Testis (tissue), 2 donors: ENCODE measurements at regions not wholly inside any gene's neighbourhood (a gene's known extent, or its start where the extent isn't known, plus 50 kb on each side); places are given as distances from the start of the nearest gene placed in this dataset.

Source experiments
- POLR2A ChIP-seq: fragments of 450-650 bp; IDR thresholded peaks from one replicate; pipeline ENCODE4 v1.6.1; 2017; ENCODE audit warnings: antibody characterized with exemption, mild to moderate bottlenecking, moderate library complexity
- TF ChIP-seq, protein P1 (sequence below), 3 experiments: fragments of 450-650 bp in 2 of 3; fragments of 200-600 bp in 1 of 3; sonication (generic) in 1 of 3; IDR thresholded peaks; one replicate each; pipeline ENCODE4 v1.5.1; 2016 to 2019; ENCODE audit warnings: antibody characterized with exemption in 3 of 3, mild to moderate bottlenecking in 2 of 3, moderate library complexity in 1 of 3

DNA sequence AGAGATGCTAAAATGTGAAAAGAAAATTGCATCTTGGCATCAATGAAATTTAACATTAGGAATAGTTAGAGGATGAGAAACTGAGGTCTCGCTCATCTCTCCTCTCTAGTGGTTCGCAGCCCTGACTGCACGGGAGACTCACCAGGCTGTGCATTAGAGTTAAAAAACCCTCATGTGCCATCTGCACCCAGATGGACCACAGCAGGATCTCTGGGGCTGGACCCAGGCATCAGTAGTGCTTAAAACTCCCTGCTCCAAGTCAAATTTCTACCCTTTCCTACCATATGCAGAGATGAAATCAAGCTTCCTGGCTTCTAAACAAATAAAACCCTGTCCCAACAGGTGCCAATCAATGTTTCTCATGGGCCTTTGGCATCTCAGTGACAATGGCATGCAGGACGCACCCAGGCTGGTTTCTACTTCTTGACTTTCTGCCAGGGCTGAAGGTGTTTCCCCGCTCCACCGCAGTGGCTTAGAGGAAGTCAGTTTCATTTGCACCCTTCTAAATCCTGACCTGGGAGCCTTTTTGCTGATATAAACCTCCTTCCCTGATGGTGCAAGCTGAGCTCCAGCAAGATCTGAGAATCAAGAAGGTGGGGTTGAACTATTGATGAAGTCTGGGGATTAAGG, 132.6 kb downstream of the NSG2 start:
- no peak for TF ChIP-seq POLR2A
- TF ChIP-seq, protein P1, sequence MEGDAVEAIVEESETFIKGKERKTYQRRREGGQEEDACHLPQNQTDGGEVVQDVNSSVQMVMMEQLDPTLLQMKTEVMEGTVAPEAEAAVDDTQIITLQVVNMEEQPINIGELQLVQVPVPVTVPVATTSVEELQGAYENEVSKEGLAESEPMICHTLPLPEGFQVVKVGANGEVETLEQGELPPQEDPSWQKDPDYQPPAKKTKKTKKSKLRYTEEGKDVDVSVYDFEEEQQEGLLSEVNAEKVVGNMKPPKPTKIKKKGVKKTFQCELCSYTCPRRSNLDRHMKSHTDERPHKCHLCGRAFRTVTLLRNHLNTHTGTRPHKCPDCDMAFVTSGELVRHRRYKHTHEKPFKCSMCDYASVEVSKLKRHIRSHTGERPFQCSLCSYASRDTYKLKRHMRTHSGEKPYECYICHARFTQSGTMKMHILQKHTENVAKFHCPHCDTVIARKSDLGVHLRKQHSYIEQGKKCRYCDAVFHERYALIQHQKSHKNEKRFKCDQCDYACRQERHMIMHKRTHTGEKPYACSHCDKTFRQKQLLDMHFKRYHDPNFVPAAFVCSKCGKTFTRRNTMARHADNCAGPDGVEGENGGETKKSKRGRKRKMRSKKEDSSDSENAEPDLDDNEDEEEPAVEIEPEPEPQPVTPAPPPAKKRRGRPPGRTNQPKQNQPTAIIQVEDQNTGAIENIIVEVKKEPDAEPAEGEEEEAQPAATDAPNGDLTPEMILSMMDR (IDR thresholded peaks at IDR 0.05): no peak
